ENCODE measurements at regions not wholly inside any gene's neighbourhood (a gene's known extent, or its start where the extent isn't known, plus 50 kb on each side); places are given as distances from the start of the nearest gene placed in this dataset.
"Not testable (repeated sequence)": the region's sequence is repeated elsewhere in the genome, so short reads cannot be mapped to it uniquely, and the experiment has no call there.

- DNase-seq: no peak
Measured at GRCh38 chr6:170040115-170040500, 250.8 kb downstream of the DLL1 start.

DNA sequence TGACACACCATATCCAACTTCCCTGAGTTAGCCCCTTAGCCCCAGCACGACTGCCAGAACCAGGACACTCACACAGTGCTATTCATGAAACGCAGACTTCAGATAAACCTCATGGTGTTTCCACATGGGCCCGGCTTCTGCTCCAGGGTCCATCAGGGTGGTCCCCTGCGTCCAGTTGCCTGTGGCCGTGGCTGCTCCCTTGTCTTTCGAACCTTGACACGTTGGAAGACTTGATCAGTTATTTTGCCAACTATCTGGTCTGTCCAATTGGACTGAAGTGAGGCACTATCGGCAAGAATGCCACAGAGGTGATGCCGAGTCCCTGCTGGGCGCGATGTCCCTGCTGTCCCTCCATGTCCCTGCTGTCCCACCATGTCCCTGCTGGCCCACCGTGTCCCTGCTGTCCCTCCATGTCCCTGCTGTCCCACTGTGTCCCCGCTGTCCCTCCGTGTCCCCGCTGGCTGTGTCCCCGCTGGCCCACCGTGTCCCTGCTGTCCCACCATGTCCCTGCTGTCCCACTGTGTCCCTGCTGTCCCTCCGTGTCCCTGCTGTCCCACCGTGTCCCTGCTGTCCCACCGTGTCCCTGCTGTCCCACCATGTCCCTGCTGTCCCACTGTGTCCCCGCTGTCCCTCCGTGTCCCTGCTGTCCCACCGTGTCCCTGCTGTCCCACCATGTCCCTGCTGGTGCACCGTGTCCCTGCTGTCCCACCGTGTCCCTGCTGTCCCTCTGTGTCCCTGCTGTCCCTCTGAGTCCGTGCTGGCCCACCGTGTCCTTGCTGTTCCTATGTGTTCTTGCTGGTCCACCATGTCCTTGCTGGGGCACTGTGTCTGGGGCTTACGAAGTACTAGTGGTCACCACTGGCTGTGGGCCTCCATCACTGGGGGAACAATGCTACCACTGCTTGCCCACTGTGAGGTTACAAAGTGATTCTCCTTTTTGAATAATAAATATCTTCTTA is 251.4 kb downstream of the DLL1 start:
- DNase-seq: no peak

GRCh38 chr6:170038708-170039107 is 252.2 kb downstream of the DLL1 start:
- no peak for DNase-seq

GRCh38 chr6:170038251-170038650 is 252.6 kb downstream of the DLL1 start:
- DNase-seq: no peak

DNA sequence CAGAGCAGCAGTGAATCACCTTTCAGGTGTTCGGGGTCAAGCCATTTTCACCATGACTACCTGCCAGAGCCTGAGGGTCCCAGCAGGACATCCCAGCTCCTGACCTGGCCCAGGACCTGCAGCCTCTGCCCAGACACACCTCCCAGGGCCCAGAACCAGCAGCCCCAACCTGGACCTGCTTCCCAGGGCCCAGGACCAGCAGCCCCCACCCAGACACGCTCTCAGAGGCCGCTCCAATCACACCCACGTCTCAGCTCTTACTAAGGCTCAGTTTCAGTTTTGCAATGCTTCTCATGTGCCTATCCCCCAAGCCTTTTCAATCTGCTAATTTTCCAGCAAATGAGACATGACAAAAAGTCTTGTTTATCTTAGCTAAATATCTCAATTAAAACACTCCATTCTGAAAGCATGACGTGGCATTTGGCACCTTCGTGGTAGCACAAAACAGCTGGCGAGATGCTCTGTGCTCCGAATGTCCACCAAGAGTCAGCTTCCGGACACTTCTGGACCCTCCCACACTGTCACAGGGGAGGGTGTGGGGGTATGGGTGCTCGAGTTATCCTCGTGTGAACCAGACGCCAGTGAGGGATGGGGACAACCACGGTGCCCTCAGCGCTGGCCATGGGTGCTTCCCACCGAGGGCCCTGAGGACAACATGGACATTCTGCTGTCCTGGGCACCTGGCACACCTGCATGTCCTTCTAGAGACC is 253.2 kb downstream of the DLL1 start:
- no peak for DNase-seq

DNA sequence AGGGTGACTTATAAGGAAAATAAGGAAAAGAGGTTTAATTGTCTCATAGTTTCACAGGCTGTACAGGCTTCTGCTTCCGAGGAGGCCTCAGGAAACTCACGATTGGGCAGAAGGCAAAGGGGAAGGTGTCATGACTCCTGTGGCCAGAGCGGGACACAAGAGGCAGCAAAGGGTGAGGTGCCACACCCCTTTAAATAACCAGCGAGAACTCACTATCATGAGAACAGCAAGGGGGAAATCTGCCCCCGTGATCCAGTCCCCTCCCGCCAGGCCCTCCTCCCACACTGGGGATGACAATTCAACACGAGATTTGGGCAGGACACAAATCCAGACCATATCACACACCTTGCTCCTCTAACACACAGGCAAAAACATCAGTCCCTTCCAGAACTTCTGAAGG is 254.0 kb downstream of the DLL1 start:
- DNase-seq: no peak

DNA sequence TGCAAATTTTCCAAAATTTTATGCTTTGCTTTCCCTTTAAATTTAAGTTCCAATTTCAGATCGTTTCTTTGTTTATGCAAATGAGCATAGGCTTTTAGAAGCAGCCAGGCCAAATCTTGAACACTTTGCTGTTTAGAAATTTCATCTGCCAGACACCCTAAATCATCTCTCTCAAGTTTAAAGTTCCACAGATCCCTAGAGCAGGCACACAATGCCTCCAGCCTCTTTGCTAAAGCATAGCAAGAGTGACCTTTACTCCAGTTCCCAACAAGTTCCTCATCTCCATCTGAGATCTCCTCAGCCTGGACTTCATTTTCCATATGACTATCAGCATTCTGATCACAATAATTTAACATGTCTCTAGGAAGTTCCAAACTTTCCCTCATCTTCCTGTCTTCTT is 254.5 kb downstream of the DLL1 start:
- DNase-seq: not testable (repeated sequence)

GRCh38 chr6:170035901-170036304 is 255.0 kb downstream of the DLL1 start:
- DNase-seq: no peak

GRCh38 chr6:170035044-170035443 is 255.8 kb downstream of the DLL1 start:
- DNase-seq: no peak

DNA sequence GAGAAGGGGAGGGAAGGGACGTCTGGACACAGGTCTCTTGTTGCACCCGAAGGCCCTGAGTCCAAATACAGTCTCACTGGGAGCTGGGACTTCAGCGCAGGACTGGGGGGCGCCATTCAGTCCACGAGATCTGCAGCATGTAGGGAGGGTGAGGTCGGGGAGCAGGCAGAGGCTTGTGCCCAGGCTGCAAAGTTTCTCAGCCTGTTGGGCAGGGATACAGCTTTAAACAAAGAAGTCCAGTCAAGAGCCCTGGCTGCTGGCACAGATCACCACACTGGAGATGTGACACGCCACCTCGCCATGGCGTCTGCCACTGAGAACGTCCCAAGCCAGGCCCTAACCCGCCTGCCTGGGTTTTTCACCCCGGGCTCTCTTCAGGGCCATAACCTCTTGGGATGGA is 256.6 kb downstream of the DLL1 start:
- DNase-seq: no peak

DNA sequence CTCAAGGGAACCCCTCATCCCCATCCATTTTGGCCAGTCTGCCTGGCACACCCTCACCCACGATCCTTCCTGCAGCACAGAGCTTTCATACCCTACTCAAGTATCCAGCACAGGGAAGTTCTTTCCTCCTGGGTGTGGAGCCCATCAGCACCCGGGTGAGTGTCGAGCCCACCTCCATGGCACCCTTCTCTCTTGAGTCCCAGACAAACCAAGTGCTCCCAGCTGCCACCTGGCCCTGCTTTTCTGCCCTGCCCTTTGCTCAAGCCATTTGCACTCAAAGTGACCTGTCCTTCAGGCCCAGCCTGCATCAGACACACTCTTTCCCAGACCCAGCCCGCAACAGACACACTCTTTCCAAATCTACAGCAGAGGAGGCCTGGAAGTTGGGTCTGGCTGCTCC is 257.2 kb downstream of the DLL1 start:
- no peak for DNase-seq

DNA sequence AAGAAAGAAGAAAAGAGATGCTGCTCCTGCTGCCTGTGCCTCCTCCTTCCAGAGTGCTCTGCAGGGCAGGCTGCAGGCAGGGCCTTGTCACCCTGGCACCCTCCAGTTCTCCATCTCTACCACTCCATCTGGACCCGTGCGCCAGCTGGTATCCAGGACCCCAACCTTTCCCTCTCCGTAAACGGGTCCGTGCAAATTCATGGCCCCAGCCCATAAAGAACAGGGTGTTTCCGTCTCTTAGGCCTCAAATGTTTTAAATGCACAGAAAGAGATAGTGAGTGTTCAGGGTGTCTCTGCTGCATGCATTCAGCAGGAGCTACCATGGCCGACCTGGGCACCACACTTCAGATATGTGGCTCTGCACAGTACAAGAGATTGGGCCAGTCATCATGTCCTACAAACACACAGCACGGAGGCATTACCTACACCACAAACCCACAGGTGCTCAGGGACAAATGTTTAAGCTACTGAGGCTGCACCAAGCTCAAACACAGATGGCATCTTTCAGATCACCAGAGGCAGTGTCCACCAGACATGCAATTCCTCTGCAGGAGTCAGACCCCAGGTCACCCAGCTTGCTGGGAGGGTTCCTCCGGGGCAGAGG is 258.1 kb downstream of the DLL1 start:
- DNase-seq: no peak

GRCh38 chr6:170032197-170032596 is 258.7 kb downstream of the DLL1 start:
- DNase-seq: no peak

- DNase-seq: no peak
Measured at GRCh38 chr6:170031684-170032121, 259.2 kb downstream of the DLL1 start.

GRCh38 chr6:170030821-170031471 is 259.9 kb downstream of the DLL1 start:
- DNase-seq: no peak

- no peak for DNase-seq
Measured at GRCh38 chr6:170030284-170030815, 260.5 kb downstream of the DLL1 start.

- no peak for DNase-seq
Measured at GRCh38 chr6:170029416-170030283, 261.2 kb downstream of the DLL1 start.

GRCh38 chr6:170028629-170029345 is 262.1 kb downstream of the DLL1 start:
- DNase-seq: no peak

- no peak for DNase-seq
Measured at GRCh38 chr6:170027647-170028043, 263.2 kb downstream of the DLL1 start.

DNA sequence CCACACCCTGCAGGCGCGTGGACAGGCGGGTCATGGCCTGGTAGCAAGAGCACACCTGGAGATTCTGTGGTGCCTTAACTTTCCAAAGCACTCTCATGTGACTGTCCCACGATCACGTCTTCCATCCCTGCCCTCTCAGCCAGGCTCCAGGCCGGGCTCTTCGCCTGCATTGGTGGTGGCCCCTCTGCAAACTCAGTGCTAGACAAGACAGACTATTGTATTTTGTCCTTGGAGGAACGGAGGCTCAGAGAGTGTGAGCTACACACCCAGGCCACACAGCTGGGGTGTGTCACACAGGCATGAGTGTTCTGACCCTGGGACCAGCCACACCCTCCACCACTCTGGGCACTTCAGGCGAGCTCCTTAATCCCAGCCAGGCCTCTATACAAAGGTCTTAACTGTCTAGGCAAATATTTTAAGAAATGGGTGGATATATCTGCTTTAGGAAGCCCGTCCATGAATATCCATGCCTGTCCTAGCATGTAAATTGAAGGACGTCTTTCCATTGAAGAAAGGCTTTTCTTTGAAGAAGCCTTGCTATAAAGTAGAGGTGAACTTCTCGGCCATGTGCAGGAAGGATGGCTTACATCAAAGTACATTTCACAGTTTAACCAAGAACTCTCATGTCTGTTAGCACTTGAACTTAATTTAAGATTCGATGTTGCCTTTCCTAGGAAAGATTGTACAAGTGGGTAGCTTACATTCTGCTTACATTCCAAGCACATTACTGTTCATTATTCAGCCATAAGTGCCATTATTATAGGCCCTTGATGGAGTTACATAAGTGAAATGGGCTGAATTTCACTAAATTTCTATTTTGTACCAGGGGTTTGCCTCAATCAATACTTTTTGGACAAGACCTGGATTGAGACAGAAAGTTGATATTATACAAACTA is 263.9 kb downstream of the DLL1 start:
- no peak for DNase-seq

All from stimulated activated CD4-positive, alpha-beta T cell treated with anti-CD3 and anti-CD28 coated beads, Interleukin-4, amount 100 ng/mL, for 4 hours (primary cell).